NCI-H146 (cell line): ENCODE measurements at regions not wholly inside any gene's neighbourhood (a gene's known extent, or its start where the extent isn't known, plus 50 kb on each side); places are given as distances from the start of the nearest gene placed in this dataset.
"Not testable (repeated sequence)": the region's sequence is repeated elsewhere in the genome, so short reads cannot be mapped to it uniquely, and the experiment has no call there.

ENCODE experiments used
- DNase-seq: peaks from one replicate; lab custom pipeline; 2025; lab: John Stamatoyannopoulos, UW

DNA sequence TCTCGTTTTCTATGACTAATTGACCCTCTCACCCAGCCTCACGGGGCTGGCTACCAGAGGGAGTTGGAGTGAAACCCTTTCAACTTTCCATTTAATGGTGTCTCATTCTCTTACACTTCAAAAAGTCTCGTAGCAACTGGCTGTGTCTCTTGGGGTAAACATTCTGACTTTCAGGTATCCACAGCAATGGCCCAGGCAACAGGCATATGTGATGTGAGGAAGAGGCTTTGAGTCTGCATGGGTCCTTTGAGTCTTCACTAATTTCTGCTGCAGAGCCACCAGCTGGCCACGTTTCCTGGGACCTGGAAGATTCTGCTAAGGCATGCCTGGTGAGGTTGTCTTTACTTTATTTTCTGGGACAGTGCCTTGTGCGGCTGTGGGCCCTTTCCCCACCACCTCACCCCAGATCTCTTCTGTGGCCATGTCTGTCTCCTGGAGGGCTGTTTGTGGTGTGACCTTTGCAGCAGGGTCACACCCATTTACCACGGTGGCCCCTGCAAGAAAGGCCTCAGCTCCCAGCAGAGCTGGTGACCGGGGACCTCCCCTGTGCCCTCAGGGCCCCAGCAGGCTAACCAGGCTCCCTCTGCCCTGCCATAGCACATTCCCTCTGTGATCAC lies 112.5 kb upstream of the FRG1 start:
- no peak for DNase-seq

GRCh38 chr4:189832528-189832927 lies 108.1 kb upstream of the FRG1 start:
- no peak for DNase-seq

GRCh38 chr4:189834616-189835015 lies 106.1 kb upstream of the FRG1 start:
- no peak for DNase-seq

GRCh38 chr4:189835505-189835904 lies 105.2 kb upstream of the FRG1 start:
- no peak for DNase-seq

DNA sequence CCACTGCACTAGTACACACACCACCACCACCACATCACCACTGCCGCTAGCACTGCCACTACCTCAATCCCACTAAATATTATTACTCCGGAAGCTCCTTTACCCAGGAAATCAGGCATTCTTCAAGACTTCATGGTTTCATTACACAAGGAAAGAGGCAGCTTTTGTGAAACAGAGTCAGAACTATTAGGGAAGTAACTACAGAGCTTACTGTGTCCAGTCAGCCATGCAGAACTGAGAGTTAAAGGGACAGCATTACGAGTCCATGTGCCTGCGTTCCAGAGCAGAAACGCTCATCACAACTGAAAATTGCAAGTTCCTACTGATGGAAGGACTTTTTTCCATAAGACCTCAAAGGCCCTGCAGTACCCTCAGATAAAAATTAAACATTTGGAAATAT lies 103.2 kb upstream of the FRG1 start:
- DNase-seq = no peak

DNA sequence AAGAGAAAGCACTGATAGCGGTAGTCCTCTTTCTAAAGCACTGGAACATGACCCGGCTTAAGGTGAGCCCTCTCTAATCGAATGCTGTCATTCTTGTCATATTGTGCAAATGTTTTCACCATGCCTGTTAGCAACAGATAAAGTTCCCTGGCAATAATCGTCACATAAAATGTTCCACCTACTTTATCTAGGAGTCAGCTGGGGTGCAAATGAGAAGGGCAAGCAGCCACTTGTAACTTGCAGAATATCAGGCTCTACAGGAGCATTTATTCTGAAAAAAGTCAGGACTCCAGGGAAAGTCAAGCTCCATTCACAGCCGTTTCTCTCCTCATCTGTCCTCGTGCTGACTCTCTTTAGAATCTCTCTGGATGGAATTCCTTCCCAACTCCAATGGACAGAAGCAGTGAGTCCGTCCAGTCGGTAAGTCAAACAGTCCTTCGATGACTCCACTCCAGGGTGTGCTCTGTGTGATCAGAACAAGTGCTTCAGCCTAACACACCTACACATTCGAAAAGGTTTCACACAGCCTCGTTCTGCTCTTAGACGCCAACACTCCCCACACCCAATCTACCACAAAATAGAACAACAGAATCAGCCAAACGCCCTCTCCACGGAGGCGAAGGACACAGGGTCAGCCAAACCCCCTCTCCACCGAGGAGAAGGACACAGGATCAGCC lies 101.7 kb upstream of the FRG1 start:
- no peak for DNase-seq

- DNase-seq = no peak
Measured at GRCh38 chr4:189840356-189840755, 100.3 kb upstream of the FRG1 start.

- no peak for DNase-seq
Measured at GRCh38 chr4:189843413-189844009, 97.2 kb upstream of the FRG1 start.

- no peak for DNase-seq
Measured at GRCh38 chr4:189845145-189845846, 95.4 kb upstream of the FRG1 start.

- not testable (repeated sequence) for DNase-seq
Measured at GRCh38 chr4:189846094-189846493, 94.6 kb upstream of the FRG1 start.

- not testable (repeated sequence) for DNase-seq
Measured at GRCh38 chr4:189846608-189847007, 94.1 kb upstream of the FRG1 start.

GRCh38 chr4:189848672-189849071 lies 92.0 kb upstream of the FRG1 start:
- not testable (repeated sequence) for DNase-seq

DNA sequence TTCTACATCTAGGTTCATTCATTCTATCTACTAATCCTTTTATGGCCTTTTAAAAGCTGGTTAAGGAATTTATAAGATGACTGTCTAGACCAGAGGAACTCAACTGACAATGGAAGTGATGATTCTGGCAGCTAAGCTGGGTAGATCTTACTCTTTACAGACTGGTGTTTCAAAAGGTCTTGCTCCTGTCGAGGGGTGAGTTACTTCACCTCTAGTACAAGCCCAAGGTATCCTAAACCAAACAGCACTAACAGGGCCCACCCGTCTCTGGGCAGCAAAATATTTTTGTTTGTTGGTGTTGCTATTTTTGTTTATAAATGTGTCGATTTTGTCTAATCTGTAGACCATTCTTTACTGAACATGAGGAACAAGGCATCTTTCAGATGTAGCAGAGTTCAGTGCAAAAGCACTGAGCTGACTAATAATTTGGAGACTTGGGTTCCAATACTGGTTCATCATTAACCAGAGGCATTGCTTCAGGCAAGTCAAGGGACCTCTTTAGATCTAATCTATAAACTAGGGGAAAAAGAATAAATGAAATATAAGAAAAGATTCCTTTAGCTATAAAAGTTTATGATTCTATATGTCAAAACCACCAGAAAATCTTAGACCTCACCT lies 90.3 kb upstream of the FRG1 start:
- DNase-seq = no peak

- no peak for DNase-seq
Measured at GRCh38 chr4:189858435-189858834, 82.2 kb upstream of the FRG1 start.

DNA sequence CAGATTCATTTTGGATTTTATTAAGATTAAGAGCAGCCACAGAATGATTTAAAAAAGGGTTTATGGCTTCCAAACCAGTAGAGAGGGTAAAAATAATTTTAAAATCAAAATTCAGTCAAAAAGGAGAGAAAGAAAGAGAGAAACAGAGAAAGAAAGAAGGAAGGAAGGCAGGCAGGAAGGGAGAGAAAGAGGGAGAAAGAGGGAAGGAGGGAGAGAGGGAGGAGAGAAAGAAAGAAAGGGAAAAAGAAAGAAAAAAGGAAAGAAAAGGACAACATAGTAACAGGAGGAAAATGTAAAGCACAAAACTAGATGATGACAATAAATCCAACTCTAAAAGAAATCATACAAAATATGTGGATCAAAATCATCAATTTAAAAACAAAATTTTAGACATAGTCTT lies 79.6 kb upstream of the FRG1 start:
- no peak for DNase-seq

DNA sequence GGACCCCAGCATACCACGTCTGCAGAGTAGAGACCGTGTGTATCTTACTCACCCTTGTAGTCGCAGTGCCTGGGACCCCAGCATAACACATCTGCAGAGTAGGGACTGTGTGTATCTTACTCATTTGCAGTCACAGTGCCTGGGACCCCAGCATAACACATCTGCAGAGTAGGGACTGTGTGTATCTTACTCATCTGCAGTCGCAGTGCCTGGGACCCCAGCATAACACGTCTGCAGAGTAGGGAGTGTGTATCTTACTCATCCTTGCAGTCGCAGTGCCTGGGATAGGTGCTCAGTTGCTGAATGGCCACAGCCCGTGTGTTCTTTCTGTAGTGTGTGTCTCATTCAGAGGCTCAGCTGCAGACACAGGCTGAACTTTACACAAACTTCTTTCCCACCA lies 71.4 kb upstream of the FRG1 start:
- no peak for DNase-seq

DNA sequence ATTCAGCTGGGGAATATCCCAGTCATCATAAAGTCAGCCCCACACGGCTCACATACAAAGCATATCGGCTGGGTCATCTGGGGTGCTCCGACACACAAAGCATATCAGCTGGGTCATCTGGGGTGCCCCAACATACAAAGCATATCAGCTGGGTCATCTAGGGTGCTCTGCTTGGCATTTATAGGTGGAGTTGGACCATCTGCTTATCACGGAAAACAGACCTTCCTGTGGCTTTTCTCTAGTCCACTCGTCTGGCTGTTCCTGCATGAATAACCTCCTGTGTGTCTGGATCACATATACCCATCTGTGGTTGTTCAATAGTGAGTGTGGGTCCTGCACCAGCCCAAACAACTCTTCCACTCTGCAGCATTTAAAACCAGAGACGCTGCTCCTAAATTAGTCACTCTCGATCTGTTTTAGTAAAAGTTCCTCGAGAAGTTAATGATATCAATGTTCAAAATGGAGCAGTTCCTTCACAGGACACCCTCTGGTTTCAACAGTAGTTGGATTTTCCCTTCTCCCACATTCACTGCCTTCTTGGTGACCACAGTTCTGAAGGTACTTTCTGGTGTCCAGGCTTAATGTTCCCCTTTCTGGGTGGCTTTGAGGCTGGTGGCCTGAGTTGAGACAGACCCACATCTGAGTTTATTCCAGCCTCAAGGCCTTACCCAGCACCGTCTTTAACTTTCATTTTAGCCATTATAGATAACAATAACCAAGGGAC lies 70.0 kb upstream of the FRG1 start:
- no peak for DNase-seq

DNA sequence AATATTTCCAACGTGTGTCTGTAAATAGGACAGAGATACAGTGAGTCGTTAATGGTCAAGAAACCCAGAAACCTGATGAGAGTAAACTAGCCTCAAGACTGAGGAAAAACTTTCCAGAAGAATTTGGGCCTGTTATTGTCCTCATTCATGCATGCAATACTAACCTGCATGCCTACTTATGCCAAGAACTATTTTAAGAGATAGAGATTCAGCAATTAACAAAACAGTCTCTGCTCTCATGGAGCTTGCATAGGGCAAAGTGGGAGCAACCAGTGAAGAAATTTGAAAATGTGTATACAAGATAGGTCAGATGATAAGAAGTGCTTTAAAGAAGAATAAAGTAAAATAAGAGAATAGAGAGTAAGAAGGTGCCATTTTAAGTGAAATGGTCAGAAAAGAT lies 66.1 kb upstream of the FRG1 start:
- no peak for DNase-seq

GRCh38 chr4:189881190-189881589 lies 59.5 kb upstream of the FRG1 start:
- DNase-seq = not testable (repeated sequence)

- DNase-seq = not testable (repeated sequence)
Measured at GRCh38 chr4:189888407-189888806, 52.3 kb upstream of the FRG1 start.
